ENCODE measurements at regions not wholly inside any gene's neighbourhood (a gene's known extent, or its start where the extent isn't known, plus 50 kb on each side); places are given as distances from the start of the nearest gene placed in this dataset.

GRCh38 chr5:107266100-107266499, 404.6 kb downstream of the EFNA5 start:
- no peaks in the 10 kb centered on the region for H4K20me1 ChIP-seq (ENCODE audit: insufficient read depth, poor library complexity, severe bottlenecking)
- 100% methylated on average over 1 of the region's 1 CpG for WGBS (ENCODE audit: low lambda C conversion rate, missing lambda C conversion rate)
- no peaks in the 10 kb centered on the region for H3K9me2 ChIP-seq (replicated peaks; ENCODE audit: insufficient read depth)

GRCh38 chr5:107265193-107265592, 405.5 kb downstream of the EFNA5 start:
- H3K27me3 ChIP-seq: no peaks in the 10 kb centered on the region
- DNase-seq (ENCODE audit: low spot score): no peak
- H2AFZ ChIP-seq: no peak overlapping the region
- no peak overlapping the region for H3K4me2 ChIP-seq
- TF ChIP-seq EZH2 (IDR thresholded peaks at IDR 0.05; ENCODE audit: borderline replicate concordance) (no peak), EZH2phosphoT487 (IDR thresholded peaks at IDR 0.05; ENCODE audit: low read depth, severe bottlenecking, unreplicated experiment) (no peak), CTCF (IDR thresholded peaks at IDR 0.05; ENCODE audit: poor library complexity) (no peak)
- WGBS (ENCODE audit: low lambda C conversion rate, missing lambda C conversion rate): 95% methylated on average over 2 of the region's 2 CpGs
- no peaks in the 10 kb centered on the region for H3K36me3 ChIP-seq (replicated peaks; ENCODE audit: insufficient read depth, low read depth)
- H3K4me3 ChIP-seq: no peak overlapping the region
- H3K79me2 ChIP-seq: no peaks in the 10 kb centered on the region
- no peaks in the 10 kb centered on the region for H3K4me1 ChIP-seq (ENCODE audit: insufficient read depth)
- no peaks in the 10 kb centered on the region for H4K20me1 ChIP-seq (ENCODE audit: insufficient read depth, poor library complexity, severe bottlenecking)
- H3K9me2 ChIP-seq (replicated peaks; ENCODE audit: insufficient read depth): no peaks in the 10 kb centered on the region
- H3K27ac ChIP-seq: no peak overlapping the region
- H3K9me3 ChIP-seq (ENCODE audit: low read depth): no peaks in the 10 kb centered on the region

More at GRCh38 chr5:107266100-107266499, 404.6 kb downstream of the EFNA5 start:
- H3K4me3 ChIP-seq: no peak overlapping the region
- H2AFZ ChIP-seq: no peak overlapping the region
- no peaks in the 10 kb centered on the region for H3K9me3 ChIP-seq (ENCODE audit: low read depth)
- no peaks in the 10 kb centered on the region for H3K36me3 ChIP-seq (replicated peaks; ENCODE audit: insufficient read depth, low read depth)
- TF ChIP-seq EZH2 (IDR thresholded peaks at IDR 0.05; ENCODE audit: borderline replicate concordance): no peak
- no peak for TF ChIP-seq CTCF (IDR thresholded peaks at IDR 0.05; ENCODE audit: poor library complexity)
- no peaks in the 10 kb centered on the region for H3K4me1 ChIP-seq (ENCODE audit: insufficient read depth)
- H3K27ac ChIP-seq: no peak overlapping the region
- no peaks in the 10 kb centered on the region for H3K27me3 ChIP-seq
- no peak overlapping the region for H3K4me2 ChIP-seq
- no peaks in the 10 kb centered on the region for H3K79me2 ChIP-seq
- DNase-seq (ENCODE audit: low spot score): no peak

- no peaks in the 10 kb centered on the region for H3K79me2 ChIP-seq
- no peaks in the 10 kb centered on the region for H3K4me1 ChIP-seq (ENCODE audit: insufficient read depth)
- 69% methylated on average over 5 of the region's 5 CpGs for WGBS (ENCODE audit: low lambda C conversion rate, missing lambda C conversion rate)
- H4K20me1 ChIP-seq (ENCODE audit: insufficient read depth, poor library complexity, severe bottlenecking): no peaks in the 10 kb centered on the region
- no peaks in the 10 kb centered on the region for H3K27me3 ChIP-seq
- no peak for DNase-seq (ENCODE audit: low spot score)
- no peak overlapping the region for H3K4me2 ChIP-seq
- H3K9me3 ChIP-seq (ENCODE audit: low read depth): no peaks in the 10 kb centered on the region
- TF ChIP-seq EZH2 (IDR thresholded peaks at IDR 0.05; ENCODE audit: borderline replicate concordance): no peak
- no peak for TF ChIP-seq EZH2phosphoT487 (IDR thresholded peaks at IDR 0.05; ENCODE audit: low read depth, severe bottlenecking, unreplicated experiment)
- no peak for TF ChIP-seq CTCF (IDR thresholded peaks at IDR 0.05; ENCODE audit: poor library complexity)
- no peak overlapping the region for H3K4me3 ChIP-seq
- H3K27ac ChIP-seq: no peak overlapping the region
- no peaks in the 10 kb centered on the region for H3K36me3 ChIP-seq (replicated peaks; ENCODE audit: insufficient read depth, low read depth)
- no peak overlapping the region for H2AFZ ChIP-seq
- H3K9me2 ChIP-seq (replicated peaks; ENCODE audit: insufficient read depth): no peaks in the 10 kb centered on the region
These were observed 407.2 kb downstream of the EFNA5 start for GRCh38 chr5:107263387-107264018.
